Inflammatory macrophage treated with lipopolysaccharide for 1 hour (primary cell): ENCODE measurements at regions not wholly inside any gene's neighbourhood (a gene's known extent, or its start where the extent isn't known, plus 50 kb on each side); places are given as distances from the start of the nearest gene placed in this dataset.
"Not testable (repeated sequence)": the region's sequence is repeated elsewhere in the genome, so short reads cannot be mapped to it uniquely, and the experiment has no call there.

Experiments used
- DNase-seq, 2 donors: peaks; one replicate each; pipeline ENCODE4 v3.0.0-alpha.2; 2020 to 2022

- DNase-seq, result no peak
Observed at GRCh38 chr5:98524773-98525172, 248.7 kb upstream of the RGMB start.

DNA sequence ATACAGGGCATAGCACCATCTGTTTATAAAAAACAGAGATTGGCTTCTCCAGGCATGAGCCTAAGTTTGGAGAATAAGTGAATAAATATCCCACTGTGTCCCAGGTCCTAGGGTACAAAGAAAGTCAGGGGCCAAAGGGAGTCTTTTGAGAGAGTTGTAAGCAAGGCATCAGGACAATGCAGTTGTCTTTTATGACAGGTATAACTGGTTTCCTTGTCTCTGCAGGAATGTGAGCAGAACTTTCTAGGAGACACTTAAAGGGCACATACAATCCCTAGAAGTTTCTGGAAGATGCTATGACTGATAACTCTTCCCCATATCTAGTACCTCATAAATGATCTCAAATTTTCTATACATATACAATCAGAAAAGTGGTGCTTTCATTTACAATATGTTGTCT is 245.6 kb upstream of the RGMB start:
- DNase-seq, result no peak

GRCh38 chr5:98529321-98529720 is 244.1 kb upstream of the RGMB start:
- no peak for DNase-seq

GRCh38 chr5:98530224-98530623 is 243.2 kb upstream of the RGMB start:
- no peak for DNase-seq

- no peak for DNase-seq
Observed at GRCh38 chr5:98535901-98536300, 237.6 kb upstream of the RGMB start.

- DNase-seq, result no peak
Observed at GRCh38 chr5:98540056-98540455, 233.4 kb upstream of the RGMB start.

- DNase-seq, result no peak
Observed at GRCh38 chr5:98541641-98542040, 231.8 kb upstream of the RGMB start.

GRCh38 chr5:98543490-98543889 is 230.0 kb upstream of the RGMB start:
- no peak for DNase-seq

DNA sequence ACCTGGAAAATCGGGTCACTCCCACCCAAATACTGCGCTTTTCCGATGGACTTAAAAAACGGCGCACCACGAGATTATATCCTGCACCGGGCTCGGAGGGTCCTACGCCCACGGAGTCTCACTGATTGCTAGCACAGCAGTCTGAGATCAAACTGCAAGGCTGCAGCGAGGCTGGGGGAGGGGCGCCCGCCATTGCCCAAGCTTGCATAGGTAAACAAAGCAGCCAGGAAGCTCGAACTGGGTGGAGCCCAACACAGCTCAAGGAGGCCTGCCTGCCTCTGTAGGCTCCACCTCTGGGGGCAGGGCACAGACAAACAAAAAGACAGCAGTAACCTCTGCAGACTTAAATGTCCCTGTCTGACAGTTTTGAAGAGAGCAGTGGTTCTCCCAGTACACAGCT is 226.5 kb upstream of the RGMB start:
- DNase-seq, result not testable (repeated sequence)

DNA sequence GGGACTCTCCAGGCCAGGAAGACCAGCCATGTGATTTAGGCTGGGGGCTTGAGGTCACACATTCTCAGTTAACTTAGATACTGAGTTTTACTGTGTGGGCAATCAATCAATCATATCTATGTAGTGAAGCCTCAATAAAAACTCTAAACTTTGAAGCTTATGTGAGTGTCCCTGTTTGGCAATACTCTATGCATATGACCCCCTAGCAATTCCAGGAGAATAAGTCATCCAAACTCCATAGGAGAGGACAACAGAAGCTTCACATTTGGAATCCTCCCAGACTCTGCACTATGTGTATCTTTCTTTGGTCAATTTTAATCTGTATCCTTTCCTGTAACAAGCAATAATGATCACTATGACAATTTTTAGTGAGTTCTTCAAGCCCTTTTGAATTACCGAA is 216.8 kb upstream of the RGMB start:
- DNase-seq, result no peak

- no peak for DNase-seq
Observed at GRCh38 chr5:98557916-98558315, 215.5 kb upstream of the RGMB start.

GRCh38 chr5:98563885-98564653 is 209.4 kb upstream of the RGMB start:
- DNase-seq, result no peak

- no peak for DNase-seq
Observed at GRCh38 chr5:98564836-98565235, 208.6 kb upstream of the RGMB start.

DNA sequence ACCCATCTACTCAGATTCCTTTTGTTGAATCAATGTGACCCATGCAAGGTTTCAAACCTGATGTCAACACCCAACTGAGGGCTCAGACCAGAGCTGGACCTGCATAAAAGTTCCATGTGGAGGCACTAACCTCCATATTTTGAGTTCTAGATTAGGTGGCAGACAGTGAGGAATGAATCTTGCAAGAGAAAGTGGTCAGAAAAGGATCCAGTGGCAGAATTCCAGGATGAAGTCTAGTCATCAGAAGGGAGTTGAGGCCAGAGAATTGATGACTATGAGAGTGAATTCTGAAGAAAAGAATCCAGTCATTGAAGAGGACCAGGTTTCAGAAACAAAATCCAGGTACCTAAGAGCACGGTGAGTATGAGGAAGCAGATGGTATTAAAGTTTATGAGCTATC is 205.1 kb upstream of the RGMB start:
- no peak for DNase-seq

DNA sequence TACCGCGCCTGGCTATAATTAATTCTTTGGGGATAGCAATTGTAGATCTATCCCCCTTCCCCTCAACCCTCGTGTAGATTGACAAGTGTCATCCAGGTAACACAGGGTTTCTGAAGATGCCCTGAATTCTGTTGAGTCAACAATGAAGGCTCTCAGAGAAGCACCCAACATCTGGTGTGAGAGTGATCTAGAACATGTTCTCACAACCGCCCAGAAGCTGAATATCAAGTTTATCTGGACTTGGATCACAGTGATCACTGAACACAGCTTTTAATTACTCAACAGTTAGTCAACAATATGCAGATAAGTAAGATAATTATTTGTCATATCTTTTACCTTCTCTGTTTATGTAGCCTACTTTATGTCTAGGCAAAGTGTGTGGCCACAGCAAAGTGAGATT is 204.2 kb upstream of the RGMB start:
- DNase-seq, result no peak

DNA sequence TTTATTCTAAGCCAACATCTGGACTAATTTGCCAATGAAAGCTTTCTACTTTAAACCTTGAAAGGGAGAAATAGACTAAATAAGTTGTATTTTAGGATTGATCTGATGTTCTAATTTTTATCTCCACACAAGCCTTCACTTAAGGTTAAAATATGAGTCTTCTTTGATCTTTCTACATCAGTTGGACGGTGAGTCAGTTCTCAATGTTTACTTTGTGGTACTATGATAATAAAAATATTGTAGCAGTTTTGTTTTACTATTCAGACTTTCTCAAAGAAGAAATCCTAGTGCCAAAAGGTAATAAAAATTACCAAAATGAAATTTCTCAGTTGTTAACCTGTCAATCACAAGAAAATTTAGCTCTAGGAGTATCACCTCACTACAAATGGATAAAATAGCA is 203.5 kb upstream of the RGMB start:
- no peak for DNase-seq

DNA sequence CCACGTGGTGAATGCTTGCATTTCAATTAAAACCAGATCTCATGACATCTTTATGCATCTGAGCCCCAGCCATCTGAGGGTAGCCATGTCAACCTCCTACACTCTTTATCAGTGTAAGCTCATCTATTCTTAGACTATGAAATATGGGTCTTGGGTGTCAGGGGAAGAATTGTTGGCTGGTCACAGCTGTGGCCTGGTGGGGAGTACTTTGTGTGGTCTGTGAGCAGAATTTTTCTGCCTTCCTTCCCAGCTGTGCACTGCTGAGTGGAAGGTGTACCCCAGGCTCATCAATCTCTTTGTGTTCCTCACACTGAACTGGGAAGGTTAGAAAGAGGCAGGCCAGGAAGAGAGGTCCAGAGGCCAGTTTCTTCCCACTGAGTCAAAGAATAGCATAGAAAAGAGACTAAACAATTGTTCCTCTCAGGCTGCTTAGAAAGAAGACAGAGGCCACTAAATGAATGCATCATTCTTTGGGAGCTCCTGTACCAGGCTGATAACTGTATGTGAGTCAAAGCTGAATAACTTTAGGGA is 202.7 kb upstream of the RGMB start:
- DNase-seq, result no peak

DNA sequence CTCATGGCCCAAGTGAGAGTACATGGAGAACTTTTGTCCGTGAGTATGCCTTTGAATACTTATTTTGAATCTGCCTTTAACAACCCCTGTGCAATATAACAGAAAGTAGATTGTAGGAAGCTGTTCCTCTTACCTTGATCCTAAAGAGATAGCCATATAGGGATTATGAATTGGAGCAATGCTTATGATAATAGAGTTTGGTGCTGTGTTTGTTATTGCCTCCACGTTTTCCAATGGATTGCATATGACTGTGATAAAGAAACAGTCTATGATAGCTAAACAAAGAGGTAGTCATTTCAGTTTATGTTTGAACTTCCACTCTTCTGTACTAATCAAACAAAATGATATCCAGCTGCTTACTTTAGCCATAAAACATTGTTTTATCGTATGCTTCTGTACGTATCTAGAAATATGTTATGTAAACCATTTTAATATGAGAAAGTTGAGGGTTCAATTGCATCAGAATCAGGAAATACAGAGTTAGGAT is 199.6 kb upstream of the RGMB start:
- DNase-seq, result no peak

- DNase-seq, result no peak
Observed at GRCh38 chr5:98576275-98576674, 197.2 kb upstream of the RGMB start.

GRCh38 chr5:98578438-98578837 is 195.0 kb upstream of the RGMB start:
- DNase-seq, result no peak

GRCh38 chr5:98581112-98581997 is 192.1 kb upstream of the RGMB start:
- no peak for DNase-seq

DNA sequence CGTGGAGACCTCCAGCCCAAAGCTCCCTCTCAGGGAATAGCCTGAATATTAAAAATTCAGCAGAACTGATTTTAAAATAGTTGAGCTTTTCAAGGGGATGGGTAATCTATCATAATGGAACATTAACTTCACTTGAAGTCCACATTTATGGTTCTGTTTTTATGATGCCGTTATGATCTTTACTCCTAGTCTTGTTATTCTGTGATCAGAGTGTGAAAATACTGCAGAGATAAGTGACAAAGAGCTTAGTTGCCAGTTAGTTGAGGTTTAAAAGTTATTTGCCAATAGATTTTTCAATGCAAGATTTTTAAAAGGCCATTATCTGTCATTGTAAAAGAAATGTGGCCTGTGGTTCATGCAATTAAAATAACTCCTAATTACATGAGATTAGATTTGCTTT is 189.9 kb upstream of the RGMB start:
- DNase-seq, result no peak

DNA sequence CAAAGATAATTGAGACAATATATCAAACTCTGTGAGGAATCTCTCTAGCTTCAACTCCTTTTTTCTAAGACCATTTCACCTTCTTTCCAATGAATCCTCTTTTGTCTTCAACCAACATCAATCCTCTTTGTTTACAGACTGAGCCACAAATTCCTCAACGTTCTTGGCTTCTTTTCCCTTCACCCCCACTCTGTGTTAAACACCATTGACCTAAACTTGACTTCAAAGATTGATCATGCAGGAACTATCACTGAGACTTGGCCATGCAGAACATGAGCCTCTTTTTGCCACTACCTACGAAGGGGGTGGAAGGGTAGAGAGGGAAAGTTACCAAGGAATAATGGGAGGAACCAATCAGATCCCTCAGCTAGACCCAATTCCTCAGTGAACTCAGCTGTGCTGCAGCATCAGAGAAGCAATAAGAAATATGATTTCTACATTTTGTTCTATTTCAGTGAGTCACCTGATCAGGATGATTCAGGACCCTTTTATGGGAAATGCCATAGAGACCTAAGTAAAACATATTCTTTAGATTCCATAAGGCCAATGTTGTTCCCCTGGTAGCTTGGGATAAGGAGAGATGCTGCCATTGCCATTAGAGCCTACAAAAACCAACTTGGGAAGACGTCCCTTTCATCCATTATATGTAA is 187.7 kb upstream of the RGMB start:
- no peak for DNase-seq
